ENCODE measurements at regions not wholly inside any gene's neighbourhood (a gene's known extent, or its start where the extent isn't known, plus 50 kb on each side); places are given as distances from the start of the nearest gene placed in this dataset.
"Not testable (repeated sequence)": the region's sequence is repeated elsewhere in the genome, so short reads cannot be mapped to it uniquely, and the experiment has no call there.

GRCh38 chr11:24253237-24253760, 243.6 kb upstream of the LUZP2 start:
- 0 to 100% (median 89%) methylated on average over 1 of the region's 1 CpG; no CpG with 5 or more reads in 4 of the 10 experiments for WGBS, 10 experiments
- H3K4me1 ChIP-seq (replicated peaks in 1 of 2) = no peaks in the 10 kb centered on the region
- no peak for ATAC-seq (replicated peaks in 6 of 8)
- H3K27ac ChIP-seq = no peak overlapping the region
- in situ Hi-C loops (cut with MboI; ENCODE audit: low pct_unique_long_range_greater_than_20kb in 2 of 9, low sequenced_read_pairs in 9 of 9, unreplicated experiment in 9 of 9) = no loop called here
- H3K4me3 ChIP-seq = no peak overlapping the region

- Histone ChIP-seq H3K4me3 (no peak overlapping the region), H3K4me1 (replicated peaks in 1 of 2) (peaks cover 0 to 9% of the 10 kb centered on the region in 2 donors), H3K27ac (no peak overlapping the region)
- in situ Hi-C loops (cut with MboI; ENCODE audit: low pct_unique_long_range_greater_than_20kb in 2 of 9, low sequenced_read_pairs in 9 of 9, unreplicated experiment in 9 of 9) = no loop called here
- 6 to 100% (median 74%) methylated on average over 1 to 2 of the region's 2 CpGs for WGBS, 10 experiments
- no peak for ATAC-seq (replicated peaks in 6 of 8)
These were observed 232.0 kb upstream of the LUZP2 start for GRCh38 chr11:24264868-24265267.

- WGBS, 10 experiments = 10 to 63% (median 41%) methylated on average over 1 to 2 of the region's 2 CpGs
- ATAC-seq (replicated peaks in 6 of 8) = peak in 5 of 8 experiments; percentile 85 to 92 (median 89)
- in situ Hi-C loops (cut with MboI; ENCODE audit: low pct_unique_long_range_greater_than_20kb in 2 of 9, low sequenced_read_pairs in 9 of 9, unreplicated experiment in 9 of 9) = no loop called here
- no peak overlapping the region for H3K27ac ChIP-seq
- no peak overlapping the region for H3K4me3 ChIP-seq
- H3K4me1 ChIP-seq (replicated peaks in 1 of 2) = peaks cover 0 to 9% of the 10 kb centered on the region in 2 donors
These were observed 229.8 kb upstream of the LUZP2 start for GRCh38 chr11:24267014-24267413.

- H3K4me1 ChIP-seq (replicated peaks in 1 of 2) = peaks cover 0 to 1% of the 10 kb centered on the region in 2 donors
- H3K4me3 ChIP-seq = no peak overlapping the region
- no peak for ATAC-seq (replicated peaks in 6 of 8)
- in situ Hi-C loops (cut with MboI; ENCODE audit: low pct_unique_long_range_greater_than_20kb in 2 of 9, low sequenced_read_pairs in 9 of 9, unreplicated experiment in 9 of 9) = no loop called here
- no peak overlapping the region for H3K27ac ChIP-seq
- 57 to 100% (median 93%) methylated on average over 1 to 2 of the region's 2 CpGs; no CpG with 5 or more reads in 1 of the 10 experiments for WGBS, 10 experiments
These were observed 225.1 kb upstream of the LUZP2 start for GRCh38 chr11:24271798-24272197.

GRCh38 chr11:24274214-24274781, 222.6 kb upstream of the LUZP2 start:
- 67 to 98% (median 83%) methylated on average over 1 to 13 of the region's 25 CpGs; no CpG with 5 or more reads in 6 of the 10 experiments for whole genome bisulfite sequencing, 10 experiments
- H3K4me1 ChIP-seq (replicated peaks in 1 of 2); H3K4me3 ChIP-seq; in situ Hi-C loops (cut with MboI; ENCODE audit: low pct_unique_long_range_greater_than_20kb in 2 of 9, low sequenced_read_pairs in 9 of 9, unreplicated experiment in 9 of 9); H3K27ac ChIP-seq; ATAC-seq (replicated peaks in 6 of 8): not testable (repeated sequence)

GRCh38 chr11:24286238-24286637, 210.6 kb upstream of the LUZP2 start:
- ATAC-seq (replicated peaks in 6 of 8) = no peak
- in situ Hi-C loops (cut with MboI; ENCODE audit: low pct_unique_long_range_greater_than_20kb in 2 of 9, low sequenced_read_pairs in 9 of 9, unreplicated experiment in 9 of 9) = no loop called here
- 0 to 100% (median 84%) methylated on average over 1 to 3 of the region's 3 CpGs for WGBS, 10 experiments
- H3K4me3 ChIP-seq = no peak overlapping the region
- H3K4me1 ChIP-seq (replicated peaks in 1 of 2) = no peaks in the 10 kb centered on the region
- no peak overlapping the region for H3K27ac ChIP-seq

GRCh38 chr11:24289301-24289700, 207.6 kb upstream of the LUZP2 start:
- 0 to 100% (median 62%) methylated on average over 1 of the region's 1 CpG for WGBS, 10 experiments

GRCh38 chr11:24293964-24294363, 202.9 kb upstream of the LUZP2 start:
- WGBS, 10 experiments = 69 to 100% (median 100%) methylated on average over 1 to 3 of the region's 3 CpGs; no CpG with 5 or more reads in 1 of the 10 experiments
- Histone ChIP-seq H3K27ac (no peak overlapping the region), H3K4me3 (no peak overlapping the region), H3K4me1 (replicated peaks in 1 of 2) (peaks cover 0 to 5% of the 10 kb centered on the region in 2 donors)
- ATAC-seq (replicated peaks in 6 of 8) = no peak
- in situ Hi-C loops (cut with MboI; ENCODE audit: low pct_unique_long_range_greater_than_20kb in 2 of 9, low sequenced_read_pairs in 9 of 9, unreplicated experiment in 9 of 9) = no loop called here

More at GRCh38 chr11:24289301-24289700, 207.6 kb upstream of the LUZP2 start:
- no peak for ATAC-seq (replicated peaks in 6 of 8)
- in situ Hi-C loops (cut with MboI; ENCODE audit: low pct_unique_long_range_greater_than_20kb in 2 of 9, low sequenced_read_pairs in 9 of 9, unreplicated experiment in 9 of 9) = no loop called here
- H3K27ac ChIP-seq = no peak overlapping the region
- H3K4me1 ChIP-seq (replicated peaks in 1 of 2) = no peaks in the 10 kb centered on the region
- no peak overlapping the region for H3K4me3 ChIP-seq

- H3K27ac ChIP-seq = no peak overlapping the region
- ATAC-seq (replicated peaks in 6 of 8) = no peak
- 0 to 100% (median 69%) methylated on average over 1 to 2 of the region's 2 CpGs; no CpG with 5 or more reads in 2 of the 10 experiments for WGBS, 10 experiments
- H3K4me1 ChIP-seq (replicated peaks in 1 of 2) = peaks cover 0 to 5% of the 10 kb centered on the region in 2 donors
- in situ Hi-C loops (cut with MboI; ENCODE audit: low pct_unique_long_range_greater_than_20kb in 2 of 9, low sequenced_read_pairs in 9 of 9, unreplicated experiment in 9 of 9) = no loop called here
- H3K4me3 ChIP-seq = no peak overlapping the region
These were observed 201.5 kb upstream of the LUZP2 start for GRCh38 chr11:24295360-24295759.

GRCh38 chr11:24297461-24297860, 199.4 kb upstream of the LUZP2 start:
- no peak overlapping the region for H3K27ac ChIP-seq
- ATAC-seq (replicated peaks in 6 of 8) = no peak
- in situ Hi-C loops (cut with MboI; ENCODE audit: low pct_unique_long_range_greater_than_20kb in 2 of 9, low sequenced_read_pairs in 9 of 9, unreplicated experiment in 9 of 9) = no loop called here
- WGBS, 10 experiments = 45 to 100% (median 96%) methylated on average over 2 of the region's 2 CpGs
- H3K4me3 ChIP-seq = no peak overlapping the region
- peaks cover 0 to 5% of the 10 kb centered on the region in 2 donors for H3K4me1 ChIP-seq (replicated peaks in 1 of 2)

- in situ Hi-C loops (cut with MboI; ENCODE audit: low pct_unique_long_range_greater_than_20kb in 2 of 9, low sequenced_read_pairs in 9 of 9, unreplicated experiment in 9 of 9) = no loop called here
- Histone ChIP-seq H3K4me3 (no peak overlapping the region), H3K4me1 (replicated peaks in 1 of 2) (peaks cover 0 to 5% of the 10 kb centered on the region in 2 donors), H3K27ac (no peak overlapping the region)
- ATAC-seq (replicated peaks in 6 of 8) = peak in 5 of 8 experiments; percentile 44 to 96 (median 65)
- 0 to 81% (median 50%) methylated on average over 2 of the region's 2 CpGs; no CpG with 5 or more reads in 1 of the 10 experiments for WGBS, 10 experiments
These were observed 198.7 kb upstream of the LUZP2 start for GRCh38 chr11:24298146-24298545.

GRCh38 chr11:24311974-24312373, 184.9 kb upstream of the LUZP2 start:
- in situ Hi-C loops (cut with MboI; ENCODE audit: low pct_unique_long_range_greater_than_20kb in 2 of 9, low sequenced_read_pairs in 9 of 9, unreplicated experiment in 9 of 9) = no loop called here
- Histone ChIP-seq H3K27ac (no peak overlapping the region), H3K4me1 (replicated peaks in 1 of 2) (no peaks in the 10 kb centered on the region), H3K4me3 (no peak overlapping the region)
- ATAC-seq (replicated peaks in 6 of 8) = no peak
- WGBS, 10 experiments = 6 to 100% (median 67%) methylated on average over 1 to 2 of the region's 2 CpGs; no CpG with 5 or more reads in 1 of the 10 experiments

GRCh38 chr11:24312464-24313238, 184.2 kb upstream of the LUZP2 start:
- no peak overlapping the region for H3K27ac ChIP-seq
- ATAC-seq (replicated peaks in 6 of 8) = no peak
- no peaks in the 10 kb centered on the region for H3K4me1 ChIP-seq (replicated peaks in 1 of 2)
- 10 to 100% (median 75%) methylated on average over 1 to 2 of the region's 2 CpGs; no CpG with 5 or more reads in 1 of the 10 experiments for WGBS, 10 experiments
- H3K4me3 ChIP-seq = no peak overlapping the region
- in situ Hi-C loops (cut with MboI; ENCODE audit: low pct_unique_long_range_greater_than_20kb in 2 of 9, low sequenced_read_pairs in 9 of 9, unreplicated experiment in 9 of 9) = no loop called here

Data from motor neuron (in vitro differentiated cells).